ENCODE measurements at regions not wholly inside any gene's neighbourhood (a gene's known extent, or its start where the extent isn't known, plus 50 kb on each side); places are given as distances from the start of the nearest gene placed in this dataset.

- CTCF ChIA-PET: no interaction called here
- POLR2A ChIA-PET: no interaction called here
- intact Hi-C loops (cut with micrococcal nuclease): no loop called here
- ATAC-seq (no peak), DNase-seq (no peak)
- TF ChIP-seq, protein P1, sequence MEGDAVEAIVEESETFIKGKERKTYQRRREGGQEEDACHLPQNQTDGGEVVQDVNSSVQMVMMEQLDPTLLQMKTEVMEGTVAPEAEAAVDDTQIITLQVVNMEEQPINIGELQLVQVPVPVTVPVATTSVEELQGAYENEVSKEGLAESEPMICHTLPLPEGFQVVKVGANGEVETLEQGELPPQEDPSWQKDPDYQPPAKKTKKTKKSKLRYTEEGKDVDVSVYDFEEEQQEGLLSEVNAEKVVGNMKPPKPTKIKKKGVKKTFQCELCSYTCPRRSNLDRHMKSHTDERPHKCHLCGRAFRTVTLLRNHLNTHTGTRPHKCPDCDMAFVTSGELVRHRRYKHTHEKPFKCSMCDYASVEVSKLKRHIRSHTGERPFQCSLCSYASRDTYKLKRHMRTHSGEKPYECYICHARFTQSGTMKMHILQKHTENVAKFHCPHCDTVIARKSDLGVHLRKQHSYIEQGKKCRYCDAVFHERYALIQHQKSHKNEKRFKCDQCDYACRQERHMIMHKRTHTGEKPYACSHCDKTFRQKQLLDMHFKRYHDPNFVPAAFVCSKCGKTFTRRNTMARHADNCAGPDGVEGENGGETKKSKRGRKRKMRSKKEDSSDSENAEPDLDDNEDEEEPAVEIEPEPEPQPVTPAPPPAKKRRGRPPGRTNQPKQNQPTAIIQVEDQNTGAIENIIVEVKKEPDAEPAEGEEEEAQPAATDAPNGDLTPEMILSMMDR (IDR thresholded peaks at IDR 0.05): no peak
- Mint-ChIP-seq H3K27me3 (peaks cover 8% of the 10 kb centered on the region), H3K4me3 (no peak overlapping the region), H3K36me3 (ENCODE audit: low read depth) (no peaks in the 10 kb centered on the region), H3K4me1 (ENCODE audit: low read depth) (no peaks in the 10 kb centered on the region), H3K9me3 (no peaks in the 10 kb centered on the region), H3K27ac (no peak overlapping the region)
Measured at GRCh38 chr14:101363261-101363555, 198.1 kb upstream of the DIO3 start.

- POLR2A ChIA-PET: no interaction called here
- ATAC-seq: no peak
- CTCF ChIA-PET: no interaction called here
- TF ChIP-seq, protein P1 (IDR thresholded peaks at IDR 0.05): no peak
- DNase-seq: no peak
- Mint-ChIP-seq H3K27ac (no peak overlapping the region), H3K27me3 (peaks cover 7% of the 10 kb centered on the region), H3K4me1 (ENCODE audit: low read depth) (no peaks in the 10 kb centered on the region), H3K36me3 (ENCODE audit: low read depth) (no peaks in the 10 kb centered on the region), H3K4me3 (no peak overlapping the region), H3K9me3 (no peaks in the 10 kb centered on the region)
- intact Hi-C loops (cut with micrococcal nuclease): no loop called here
Measured at GRCh38 chr14:101363880-101364391, 197.4 kb upstream of the DIO3 start.

- ChIA-PET POLR2A (no interaction called here), CTCF (no interaction called here)
- no peak for DNase-seq
- H3K27me3 Mint-ChIP-seq: peaks cover 7% of the 10 kb centered on the region
- no peaks in the 10 kb centered on the region for H3K4me1 Mint-ChIP-seq (ENCODE audit: low read depth)
- TF ChIP-seq, protein P1 (IDR thresholded peaks at IDR 0.05): no peak
- H3K9me3 Mint-ChIP-seq: no peaks in the 10 kb centered on the region
- no peaks in the 10 kb centered on the region for H3K36me3 Mint-ChIP-seq (ENCODE audit: low read depth)
- H3K27ac Mint-ChIP-seq: no peak overlapping the region
- intact Hi-C loops (cut with micrococcal nuclease): no loop called here
- H3K4me3 Mint-ChIP-seq: no peak overlapping the region
- no peak for ATAC-seq
Measured at GRCh38 chr14:101364503-101365328, 196.6 kb upstream of the DIO3 start.

DNA sequence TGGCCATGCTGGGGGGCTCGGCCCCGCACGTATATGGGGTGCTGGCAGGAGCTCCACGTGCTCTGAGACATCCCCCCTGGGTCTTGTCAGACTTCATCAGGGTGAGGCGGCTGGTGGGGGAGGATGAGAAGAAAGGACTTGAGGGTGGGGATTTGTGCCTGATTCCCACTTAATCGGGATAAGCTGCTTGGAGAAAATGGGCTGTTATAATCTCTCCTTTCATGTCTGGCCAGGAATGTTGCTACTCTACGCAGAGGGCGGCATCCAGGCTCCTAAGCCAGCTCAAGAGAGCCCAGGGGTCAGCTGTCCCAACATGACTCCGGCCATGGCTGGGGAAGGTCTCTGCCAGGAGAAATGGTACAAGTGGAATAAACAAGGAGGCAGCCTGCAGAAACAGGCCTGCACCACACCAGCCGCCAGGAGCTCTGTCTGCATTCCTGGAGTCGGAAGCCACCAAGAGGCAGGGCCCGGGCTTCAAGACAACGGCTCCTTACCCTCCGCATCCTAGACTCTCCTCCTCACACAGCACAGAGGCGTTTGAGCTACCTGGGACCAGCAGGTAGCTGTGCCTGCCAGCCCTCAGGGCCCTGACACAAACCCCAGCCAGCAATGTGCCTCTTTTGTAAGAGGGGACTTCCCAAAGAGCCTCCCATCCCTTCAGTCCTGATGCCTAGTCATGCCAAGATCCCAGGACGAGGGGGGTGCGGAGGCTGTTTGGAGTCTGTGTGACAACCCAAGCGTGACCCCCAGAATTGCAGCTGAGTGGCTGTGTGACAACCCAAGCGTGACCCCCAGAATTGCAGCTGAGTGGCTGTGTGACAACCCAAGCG is 195.8 kb upstream of the DIO3 start:
- Mint-ChIP-seq H3K4me1 (ENCODE audit: low read depth) (no peaks in the 10 kb centered on the region), H3K4me3 (no peak overlapping the region), H3K9me3 (no peaks in the 10 kb centered on the region), H3K27me3 (peaks cover 7% of the 10 kb centered on the region), H3K27ac (no peak overlapping the region), H3K36me3 (ENCODE audit: low read depth) (no peaks in the 10 kb centered on the region)
- POLR2A ChIA-PET: no interaction called here
- DNase-seq (no peak), ATAC-seq (no peak)
- CTCF ChIA-PET: no interaction called here
- intact Hi-C loops (cut with micrococcal nuclease): no loop called here
- TF ChIP-seq, protein P1 (IDR thresholded peaks at IDR 0.05): no peak
